HCT116 (cell line): ENCODE measurements at regions not wholly inside any gene's neighbourhood (a gene's known extent, or its start where the extent isn't known, plus 50 kb on each side); places are given as distances from the start of the nearest gene placed in this dataset.

Experiments
- ATAC-seq: fragments of 200-7000 bp; cut with Tn5 transposase; 2 replicates; pipeline ENCODE4 v1.9.1; 2020; ENCODE audit warnings: mild to moderate bottlenecking, moderate library complexity
- BruUV-seq: library from RNA; stranded (reverse); fragments of 400-500 nt; replicated peaks from 2 replicates; lab custom pipeline; 2021; lab: Mats Ljungman, UMichigan
- CTCF ChIA-PET: fragments of 300-600 bp; sonication (Branson Sonifier 250); formaldehyde crosslinking; loops from one replicate; lab custom pipeline; 2021; ENCODE audit warnings: antibody characterized with exemption; lab: Charles Lee
- POLR2A ChIA-PET: fragments of 300-600, 350-600 bp; sonication (Branson Sonifier 250); formaldehyde crosslinking; loops from one replicate; lab custom pipeline; 2021; ENCODE audit warnings: antibody characterized with exemption; lab: Charles Lee
- RAD21 ChIA-PET, 2 experiments: fragments of 300-600 bp; sonication (Branson Sonifier 250); formaldehyde crosslinking; loops; one replicate each; lab custom pipeline; 2023; ENCODE audit warnings: low total read pairs in 2 of 2; ENCODE audit not compliant: uncharacterized antibody in 2 of 2, unreplicated experiment in 2 of 2, low non-redundant PET in 1 of 2; lab: Charles Lee
- DNase-seq: peaks from one replicate; pipeline ENCODE4 v3.0.0-alpha.2; 2010; ENCODE audit warnings: low read depth, low spot score
- H2AFZ ChIP-seq: fragments of 200-600 bp; shearing (Covaris generic), sonication (generic); 2 replicates; pipeline ENCODE4 v1.6.1; 2017; ENCODE audit warnings: low read depth, mixed run types, mixed read lengths, antibody characterized with exemption, low read length; ENCODE audit not compliant: poor library complexity, severe bottlenecking
- H3K27ac ChIP-seq: 2 replicates; pipeline ENCODE4 v1.5.1; 2012; ENCODE audit warnings: low read depth, low read length
- H3K27me3 ChIP-seq: fragments of 200-600 bp; sonication (generic); 2 replicates; pipeline ENCODE4 v1.6.1; 2016; ENCODE audit warnings: mixed run types, low read length, mixed read lengths; ENCODE audit not compliant: insufficient read depth
- H3K36me3 ChIP-seq, 2 experiments: fragments of 200-500 bp in 1 of 2; fragments of 200-600 bp in 1 of 2; sonication (Bioruptor generic) in 1 of 2; sonication (generic) in 1 of 2; 2 replicates each; pipeline versions ENCODE4 v1.5.1 to v1.6.1; 2014 to 2016; ENCODE audit warnings: low read length in 2 of 2, inconsistent platforms in 1 of 2, mixed read lengths in 1 of 2, mixed run types in 1 of 2; ENCODE audit not compliant: insufficient read depth in 2 of 2, control insufficient read depth in 1 of 2
- H3K4me1 ChIP-seq, 2 experiments: fragments of 200-600 bp in 1 of 2; sonication (generic) in 1 of 2; 2 replicates each; pipeline versions ENCODE4 v1.5.1 to v1.6.1; 2012 to 2017; ENCODE audit warnings: low read length in 2 of 2, inconsistent platforms in 1 of 2, mild to moderate bottlenecking in 1 of 2, mixed read lengths in 1 of 2, mixed run types in 1 of 2, moderate library complexity in 1 of 2; ENCODE audit not compliant: insufficient read depth in 2 of 2, control insufficient read depth in 1 of 2
- H3K4me2 ChIP-seq: fragments of 200-600 bp; sonication (generic); 2 replicates; pipeline ENCODE4 v1.6.1; 2017; ENCODE audit warnings: mixed run types, low read length, mixed read lengths
- H3K4me3 ChIP-seq, 2 experiments: fragments of 200-600 bp in 1 of 2; sonication (generic) in 1 of 2; replicated peaks in 1 of 2; 2 replicates each; pipeline ENCODE4 v1.5.1; 2011 to 2016; ENCODE audit warnings: low read length in 2 of 2, control low read depth in 1 of 2, low read depth in 1 of 2, mild to moderate bottlenecking in 1 of 2, mixed read lengths in 1 of 2, mixed run types in 1 of 2
- H3K79me2 ChIP-seq: fragments of 200-600 bp; sonication (generic); 2 replicates; pipeline ENCODE4 v1.6.1; 2017; ENCODE audit warnings: mild to moderate bottlenecking, mixed run types, low read length, moderate library complexity, mixed read lengths; ENCODE audit not compliant: insufficient read depth
- H3K9ac ChIP-seq: fragments of 200-600 bp; sonication (generic); 2 replicates; pipeline ENCODE4 v1.6.1; 2016; ENCODE audit warnings: low read length, mixed read lengths
- H3K9me2 ChIP-seq: fragments of 200-600 bp; sonication (generic), shearing (Covaris generic); 2 replicates; pipeline ENCODE4 v1.6.1; 2017; ENCODE audit warnings: mixed run types, mild to moderate bottlenecking, moderate library complexity; ENCODE audit not compliant: insufficient read depth
- H3K9me3 ChIP-seq, 2 experiments: fragments of 200-500 bp in 1 of 2; fragments of 200-600 bp in 1 of 2; sonication (Bioruptor generic) in 1 of 2; sonication (generic) in 1 of 2; 2 replicates each; pipeline ENCODE4 v1.6.1; 2014 to 2017; ENCODE audit warnings: low read length in 2 of 2, mixed read lengths in 2 of 2, inconsistent platforms in 1 of 2, low read depth in 1 of 2, mild to moderate bottlenecking in 1 of 2, mixed run types in 1 of 2, moderate library complexity in 1 of 2; ENCODE audit not compliant: control insufficient read depth in 1 of 2, insufficient read depth in 1 of 2
- H4K20me1 ChIP-seq: fragments of 200-600 bp; sonication (generic), shearing (Covaris generic); 2 replicates; pipeline ENCODE4 v1.6.1; 2017; ENCODE audit warnings: mixed run types, mild to moderate bottlenecking, moderate library complexity; ENCODE audit not compliant: insufficient read depth
- EGR1 ChIP-seq: IDR thresholded peaks from 2 replicates; pipeline ENCODE4 v1.6.1; 2012; ENCODE audit warnings: low read depth
- ELF1 ChIP-seq: IDR thresholded peaks from 2 replicates; pipeline ENCODE4 v1.6.1; 2012; ENCODE audit warnings: low read depth, borderline replicate concordance
- EZH2 ChIP-seq: fragments of 200-600 bp; sonication (generic); IDR thresholded peaks from 2 replicates; pipeline ENCODE4 v1.6.1; 2017; ENCODE audit warnings: antibody characterized with exemption, mixed run types
- EZH2phosphoT487 ChIP-seq: fragments of 200-600 bp; IDR thresholded peaks from 2 replicates; pipeline ENCODE4 v1.6.1; 2018; ENCODE audit warnings: antibody characterized with exemption, borderline replicate concordance
- JUND ChIP-seq: IDR thresholded peaks from 2 replicates; pipeline ENCODE4 v1.6.1; 2012
- SRF ChIP-seq: IDR thresholded peaks from 2 replicates; pipeline ENCODE4 v1.6.1; 2012; ENCODE audit warnings: low read depth
- YY1 ChIP-seq: IDR thresholded peaks from 2 replicates; pipeline ENCODE4 v1.6.1; 2011; ENCODE audit warnings: low read length, low read depth, moderate library complexity, mild to moderate bottlenecking; ENCODE audit not compliant: insufficient replicate concordance; ENCODE audit errors: extremely low read depth
- ZFX ChIP-seq: fragments of 450-650 bp; IDR thresholded peaks from 2 replicates; pipeline ENCODE4 v1.6.1; 2017
- intact Hi-C: fragments of 100-400 bp; cut with micrococcal nuclease; formaldehyde crosslinking; loops from 2 replicates; pipeline ENCODE4 v1.10.0; 2022
- TF ChIP-seq, protein P1 (sequence below): IDR thresholded peaks from 2 replicates; pipeline ENCODE4 v1.6.1; 2012; ENCODE audit warnings: low read depth
- TF ChIP-seq, protein P2 (sequence below): IDR thresholded peaks from 2 replicates; pipeline ENCODE4 v1.6.1; 2012
- TF ChIP-seq, protein P3 (sequence below): IDR thresholded peaks from 2 replicates; pipeline ENCODE4 v1.6.1; 2011; ENCODE audit warnings: mild to moderate bottlenecking, low read length, moderate library complexity; ENCODE audit not compliant: insufficient replicate concordance; ENCODE audit errors: extremely low read depth

DNA sequence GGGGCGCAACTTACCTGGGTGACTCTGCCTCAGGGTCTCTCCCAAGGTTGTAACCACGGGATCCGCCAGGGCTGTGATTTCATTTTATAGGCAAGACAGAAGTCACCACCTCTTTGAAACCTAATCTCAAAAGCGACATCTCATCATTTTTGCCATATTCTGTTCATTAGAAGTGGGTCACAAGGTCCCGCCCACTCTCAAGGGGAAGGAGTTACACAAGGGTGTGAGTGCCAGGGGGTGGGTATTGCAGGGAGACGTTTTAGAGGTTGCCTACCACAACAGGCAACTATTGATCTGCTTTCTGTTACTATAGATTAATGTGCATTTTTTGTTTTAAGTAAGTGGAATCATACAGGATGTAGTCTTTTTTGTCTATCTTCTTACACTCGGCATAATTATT lies 56.6 kb upstream of the ADPGK start:
- Histone ChIP-seq H2AFZ (no peak overlapping the region), H3K4me3 (no peak overlapping the region), H3K79me2 (no peaks in the 10 kb centered on the region), H3K9ac (no peak overlapping the region), H3K27ac (no peak overlapping the region), H3K9me2 (no peaks in the 10 kb centered on the region), H3K36me3 (no peaks in the 10 kb centered on the region), H3K4me2 (no peak overlapping the region), H3K27me3 (peaks cover 18% of the 10 kb centered on the region), H4K20me1 (no peaks in the 10 kb centered on the region), H3K9me3 (no peaks in the 10 kb centered on the region), H3K4me1 (no peaks in the 10 kb centered on the region)
- RAD21 ChIA-PET: no interaction called here
- intact Hi-C loops: no loop called here
- CTCF ChIA-PET: no interaction called here
- TF ChIP-seq, protein P1, sequence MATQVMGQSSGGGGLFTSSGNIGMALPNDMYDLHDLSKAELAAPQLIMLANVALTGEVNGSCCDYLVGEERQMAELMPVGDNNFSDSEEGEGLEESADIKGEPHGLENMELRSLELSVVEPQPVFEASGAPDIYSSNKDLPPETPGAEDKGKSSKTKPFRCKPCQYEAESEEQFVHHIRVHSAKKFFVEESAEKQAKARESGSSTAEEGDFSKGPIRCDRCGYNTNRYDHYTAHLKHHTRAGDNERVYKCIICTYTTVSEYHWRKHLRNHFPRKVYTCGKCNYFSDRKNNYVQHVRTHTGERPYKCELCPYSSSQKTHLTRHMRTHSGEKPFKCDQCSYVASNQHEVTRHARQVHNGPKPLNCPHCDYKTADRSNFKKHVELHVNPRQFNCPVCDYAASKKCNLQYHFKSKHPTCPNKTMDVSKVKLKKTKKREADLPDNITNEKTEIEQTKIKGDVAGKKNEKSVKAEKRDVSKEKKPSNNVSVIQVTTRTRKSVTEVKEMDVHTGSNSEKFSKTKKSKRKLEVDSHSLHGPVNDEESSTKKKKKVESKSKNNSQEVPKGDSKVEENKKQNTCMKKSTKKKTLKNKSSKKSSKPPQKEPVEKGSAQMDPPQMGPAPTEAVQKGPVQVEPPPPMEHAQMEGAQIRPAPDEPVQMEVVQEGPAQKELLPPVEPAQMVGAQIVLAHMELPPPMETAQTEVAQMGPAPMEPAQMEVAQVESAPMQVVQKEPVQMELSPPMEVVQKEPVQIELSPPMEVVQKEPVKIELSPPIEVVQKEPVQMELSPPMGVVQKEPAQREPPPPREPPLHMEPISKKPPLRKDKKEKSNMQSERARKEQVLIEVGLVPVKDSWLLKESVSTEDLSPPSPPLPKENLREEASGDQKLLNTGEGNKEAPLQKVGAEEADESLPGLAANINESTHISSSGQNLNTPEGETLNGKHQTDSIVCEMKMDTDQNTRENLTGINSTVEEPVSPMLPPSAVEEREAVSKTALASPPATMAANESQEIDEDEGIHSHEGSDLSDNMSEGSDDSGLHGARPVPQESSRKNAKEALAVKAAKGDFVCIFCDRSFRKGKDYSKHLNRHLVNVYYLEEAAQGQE: no peak
- no TSS peak for BruUV-seq
- DNase-seq (no peak), ATAC-seq (no peak)
- POLR2A ChIA-PET: no interaction called here

DNA sequence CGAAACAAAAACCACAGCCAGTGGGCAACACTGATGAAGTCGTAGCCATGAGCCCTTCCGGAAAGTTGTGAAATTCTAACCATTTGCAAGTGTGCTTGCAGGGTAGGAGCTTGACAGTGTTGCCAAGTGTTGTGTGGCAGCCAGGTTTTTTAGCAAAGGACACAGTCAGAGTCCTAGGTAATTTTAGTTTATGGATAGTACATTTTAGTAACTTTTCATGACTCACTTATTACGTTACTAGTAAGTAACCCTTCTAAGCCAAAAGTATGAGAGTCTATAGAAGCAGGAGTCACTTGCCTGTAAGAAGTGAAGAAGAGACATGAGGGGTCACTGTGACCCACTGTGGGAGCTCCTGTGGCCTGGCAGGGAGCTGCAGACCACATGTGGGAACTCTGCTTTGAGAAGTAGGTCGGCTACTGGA lies 54.8 kb upstream of the ADPGK start:
- H3K4me1 ChIP-seq: no peaks in the 10 kb centered on the region
- intact Hi-C loops: no loop called here
- DNase-seq (no peak), ATAC-seq (no peak)
- no peaks in the 10 kb centered on the region for H3K36me3 ChIP-seq
- no peak overlapping the region for H2AFZ ChIP-seq
- no peaks in the 10 kb centered on the region for H3K9me2 ChIP-seq
- H3K27me3 ChIP-seq: peaks cover 13% of the 10 kb centered on the region
- CTCF ChIA-PET: no interaction called here
- H3K4me3 ChIP-seq: no peak overlapping the region
- H3K79me2 ChIP-seq: no peaks in the 10 kb centered on the region
- POLR2A ChIA-PET: no interaction called here
- no peak overlapping the region for H3K27ac ChIP-seq
- no TSS peak for BruUV-seq
- H4K20me1 ChIP-seq: no peaks in the 10 kb centered on the region
- H3K4me2 ChIP-seq: no peak overlapping the region
- no peak overlapping the region for H3K9ac ChIP-seq
- H3K9me3 ChIP-seq: no peaks in the 10 kb centered on the region
- RAD21 ChIA-PET: no interaction called here
- TF ChIP-seq, protein P2, sequence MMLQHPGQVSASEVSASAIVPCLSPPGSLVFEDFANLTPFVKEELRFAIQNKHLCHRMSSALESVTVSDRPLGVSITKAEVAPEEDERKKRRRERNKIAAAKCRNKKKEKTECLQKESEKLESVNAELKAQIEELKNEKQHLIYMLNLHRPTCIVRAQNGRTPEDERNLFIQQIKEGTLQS: no peak
- TF ChIP-seq EZH2phosphoT487 (no peak), EGR1 (no peak), EZH2 (no peak), YY1 (no peak), ZFX (no peak), SRF (no peak), JUND (no peak), ELF1 (no peak)
- TF ChIP-seq, protein P3, sequence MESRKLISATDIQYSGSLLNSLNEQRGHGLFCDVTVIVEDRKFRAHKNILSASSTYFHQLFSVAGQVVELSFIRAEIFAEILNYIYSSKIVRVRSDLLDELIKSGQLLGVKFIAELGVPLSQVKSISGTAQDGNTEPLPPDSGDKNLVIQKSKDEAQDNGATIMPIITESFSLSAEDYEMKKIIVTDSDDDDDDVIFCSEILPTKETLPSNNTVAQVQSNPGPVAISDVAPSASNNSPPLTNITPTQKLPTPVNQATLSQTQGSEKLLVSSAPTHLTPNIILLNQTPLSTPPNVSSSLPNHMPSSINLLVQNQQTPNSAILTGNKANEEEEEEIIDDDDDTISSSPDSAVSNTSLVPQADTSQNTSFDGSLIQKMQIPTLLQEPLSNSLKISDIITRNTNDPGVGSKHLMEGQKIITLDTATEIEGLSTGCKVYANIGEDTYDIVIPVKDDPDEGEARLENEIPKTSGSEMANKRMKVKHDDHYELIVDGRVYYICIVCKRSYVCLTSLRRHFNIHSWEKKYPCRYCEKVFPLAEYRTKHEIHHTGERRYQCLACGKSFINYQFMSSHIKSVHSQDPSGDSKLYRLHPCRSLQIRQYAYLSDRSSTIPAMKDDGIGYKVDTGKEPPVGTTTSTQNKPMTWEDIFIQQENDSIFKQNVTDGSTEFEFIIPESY: no peak
- TF ChIP-seq, protein P1: no peak
